ENCODE measurements at regions not wholly inside any gene's neighbourhood (a gene's known extent, or its start where the extent isn't known, plus 50 kb on each side); places are given as distances from the start of the nearest gene placed in this dataset.

- TF ChIP-seq SUZ12 (IDR thresholded peaks at IDR 0.05; ENCODE audit: low read depth, low read length): no peak
- no peak for TF ChIP-seq ZNF20 (CRISPR knock-in tag; IDR thresholded peaks at IDR 0.05)
- TF ChIP-seq ASH2L (IDR thresholded peaks at IDR 0.05; ENCODE audit: insufficient read length, low read depth, low read length): no peak
- TF ChIP-seq CTCF (CRISPR knock-in tag; IDR thresholded peaks at IDR 0.05): no peak
- TF ChIP-seq ZNF629 (CRISPR knock-in tag; conservative IDR thresholded peaks at IDR 0.05): no peak
- TF ChIP-seq ZNF772 (CRISPR knock-in tag; IDR thresholded peaks at IDR 0.05): no peak
- no peak for TF ChIP-seq MIER3 (CRISPR knock-in tag; IDR thresholded peaks at IDR 0.05; ENCODE audit: borderline replicate concordance)
- no peak for TF ChIP-seq ZNF597 (CRISPR knock-in tag; IDR thresholded peaks at IDR 0.05)
Observed at GRCh38 chr3:98954242-98954641, 52.7 kb upstream of the DCBLD2 start.

All from HepG2 (cell line).